OCI-LY1 (cell line): ENCODE measurements at regions not wholly inside any gene's neighbourhood (a gene's known extent, or its start where the extent isn't known, plus 50 kb on each side); places are given as distances from the start of the nearest gene placed in this dataset.
"Not testable (repeated sequence)": the region's sequence is repeated elsewhere in the genome, so short reads cannot be mapped to it uniquely, and the experiment has no call there.

ENCODE experiments used
- H2AFZ ChIP-seq: fragments of 200-600 bp; sonication (generic), shearing (Covaris generic); 2 replicates; pipeline ENCODE4 v1.6.0; 2014; ENCODE audit warnings: antibody characterized with exemption, mild to moderate bottlenecking, low read length
- H3F3A ChIP-seq: fragments of 200-600 bp; sonication (generic), shearing (Covaris generic); 2 replicates; pipeline ENCODE4 v1.6.0; 2014; ENCODE audit warnings: mild to moderate bottlenecking, antibody characterized with exemption, low read length, moderate library complexity; ENCODE audit not compliant: insufficient read depth
- H3K27ac ChIP-seq: fragments of 200-600 bp; sonication (generic); 2 replicates; pipeline ENCODE4 v1.5.1; 2014; ENCODE audit warnings: low read length, mixed run types, mild to moderate bottlenecking, low read depth; ENCODE audit not compliant: poor library complexity, severe bottlenecking
- H3K27me3 ChIP-seq: fragments of 200-600 bp; sonication (generic); 2 replicates; pipeline ENCODE4 v1.6.0; 2014; ENCODE audit warnings: antibody characterized with exemption, mild to moderate bottlenecking, low read length, moderate library complexity; ENCODE audit not compliant: insufficient read depth
- H3K36me3 ChIP-seq: fragments of 200-600 bp; sonication (generic); 2 replicates; pipeline ENCODE4 v1.6.1; 2014; ENCODE audit warnings: mild to moderate bottlenecking, antibody characterized with exemption, low read length, moderate library complexity, mixed read lengths; ENCODE audit not compliant: insufficient read depth
- H3K4me1 ChIP-seq: fragments of 200-600 bp; sonication (generic); 2 replicates; pipeline ENCODE4 v1.5.1; 2014; ENCODE audit warnings: mild to moderate bottlenecking, low read length, moderate library complexity; ENCODE audit not compliant: insufficient read depth, severe bottlenecking
- H3K4me2 ChIP-seq: fragments of 200-600 bp; sonication (generic), shearing (Covaris generic); 2 replicates; pipeline ENCODE4 v1.6.1; 2014; ENCODE audit warnings: low read length
- H3K4me3 ChIP-seq: fragments of 200-600 bp; sonication (generic); 2 replicates; pipeline ENCODE4 v1.5.1; 2014; ENCODE audit warnings: low read length, low read depth, mild to moderate bottlenecking, mixed read lengths; ENCODE audit not compliant: poor library complexity, severe bottlenecking
- H3K79me2 ChIP-seq: fragments of 200-600 bp; shearing (Covaris generic); 2 replicates; pipeline ENCODE4 v1.6.1; 2016; ENCODE audit warnings: mixed run types, low read length, mixed read lengths; ENCODE audit not compliant: insufficient read depth
- H3K9ac ChIP-seq: fragments of 200-600 bp; sonication (generic), shearing (Covaris generic); 2 replicates; pipeline ENCODE4 v1.6.1; 2014; ENCODE audit warnings: mild to moderate bottlenecking, low read length, mixed read lengths
- H3K9me2 ChIP-seq: fragments of 200-600 bp; sonication (generic), shearing (Covaris generic); 2 replicates; pipeline ENCODE4 v1.6.1; 2014; ENCODE audit warnings: low read depth, mild to moderate bottlenecking, low read length, mixed read lengths
- H3K9me3 ChIP-seq: fragments of 200-600 bp; shearing (Covaris generic); 2 replicates; pipeline ENCODE4 v1.6.1; 2014; ENCODE audit warnings: low read length, mixed read lengths
- H4K20me1 ChIP-seq: fragments of 200-600 bp; sonication (generic), shearing (Covaris generic); 2 replicates; pipeline ENCODE4 v1.6.0; 2016; ENCODE audit warnings: mild to moderate bottlenecking, low read length; ENCODE audit not compliant: insufficient read depth
- EZH2 ChIP-seq: fragments of 200-600 bp; sonication (generic), shearing (Covaris generic); IDR thresholded peaks from 2 replicates; pipeline ENCODE4 v1.8.0; 2017; ENCODE audit warnings: borderline replicate concordance, mixed run types, mild to moderate bottlenecking, antibody characterized with exemption, low read length, moderate library complexity, mixed read lengths
- TF ChIP-seq, protein P1 (sequence below): fragments of 200-600 bp; sonication (generic), shearing (Covaris generic); IDR thresholded peaks from 2 replicates; pipeline ENCODE4 v1.5.1; 2017; ENCODE audit warnings: mild to moderate bottlenecking, antibody characterized with exemption, low read length, moderate library complexity, mixed read lengths

GRCh38 chr4:110400086-110400485 is 75.9 kb upstream of the ENPEP start:
- Histone ChIP-seq H3K4me2 (no peak overlapping the region), H3K27ac (no peak overlapping the region), H3K9me3 (no peaks in the 10 kb centered on the region), H3K4me3 (no peak overlapping the region), H3K79me2 (no peaks in the 10 kb centered on the region), H3F3A (no peaks in the 10 kb centered on the region), H3K36me3 (no peaks in the 10 kb centered on the region), H3K4me1 (no peaks in the 10 kb centered on the region), H2AFZ (no peak overlapping the region), H4K20me1 (no peaks in the 10 kb centered on the region), H3K27me3 (no peaks in the 10 kb centered on the region), H3K9me2 (no peaks in the 10 kb centered on the region), H3K9ac (no peak overlapping the region)
- no peak for TF ChIP-seq EZH2
- TF ChIP-seq, protein P1, sequence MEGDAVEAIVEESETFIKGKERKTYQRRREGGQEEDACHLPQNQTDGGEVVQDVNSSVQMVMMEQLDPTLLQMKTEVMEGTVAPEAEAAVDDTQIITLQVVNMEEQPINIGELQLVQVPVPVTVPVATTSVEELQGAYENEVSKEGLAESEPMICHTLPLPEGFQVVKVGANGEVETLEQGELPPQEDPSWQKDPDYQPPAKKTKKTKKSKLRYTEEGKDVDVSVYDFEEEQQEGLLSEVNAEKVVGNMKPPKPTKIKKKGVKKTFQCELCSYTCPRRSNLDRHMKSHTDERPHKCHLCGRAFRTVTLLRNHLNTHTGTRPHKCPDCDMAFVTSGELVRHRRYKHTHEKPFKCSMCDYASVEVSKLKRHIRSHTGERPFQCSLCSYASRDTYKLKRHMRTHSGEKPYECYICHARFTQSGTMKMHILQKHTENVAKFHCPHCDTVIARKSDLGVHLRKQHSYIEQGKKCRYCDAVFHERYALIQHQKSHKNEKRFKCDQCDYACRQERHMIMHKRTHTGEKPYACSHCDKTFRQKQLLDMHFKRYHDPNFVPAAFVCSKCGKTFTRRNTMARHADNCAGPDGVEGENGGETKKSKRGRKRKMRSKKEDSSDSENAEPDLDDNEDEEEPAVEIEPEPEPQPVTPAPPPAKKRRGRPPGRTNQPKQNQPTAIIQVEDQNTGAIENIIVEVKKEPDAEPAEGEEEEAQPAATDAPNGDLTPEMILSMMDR: no peak

- H3K27me3 ChIP-seq, H3K9me3 ChIP-seq, H2AFZ ChIP-seq, H3K36me3 ChIP-seq, H3F3A ChIP-seq, H3K79me2 ChIP-seq, H3K27ac ChIP-seq, H3K4me3 ChIP-seq, H4K20me1 ChIP-seq, H3K9ac ChIP-seq, H3K9me2 ChIP-seq, H3K4me1 ChIP-seq, H3K4me2 ChIP-seq: not testable (repeated sequence)
Observed at GRCh38 chr4:110399046-110399445, 76.9 kb upstream of the ENPEP start.

DNA sequence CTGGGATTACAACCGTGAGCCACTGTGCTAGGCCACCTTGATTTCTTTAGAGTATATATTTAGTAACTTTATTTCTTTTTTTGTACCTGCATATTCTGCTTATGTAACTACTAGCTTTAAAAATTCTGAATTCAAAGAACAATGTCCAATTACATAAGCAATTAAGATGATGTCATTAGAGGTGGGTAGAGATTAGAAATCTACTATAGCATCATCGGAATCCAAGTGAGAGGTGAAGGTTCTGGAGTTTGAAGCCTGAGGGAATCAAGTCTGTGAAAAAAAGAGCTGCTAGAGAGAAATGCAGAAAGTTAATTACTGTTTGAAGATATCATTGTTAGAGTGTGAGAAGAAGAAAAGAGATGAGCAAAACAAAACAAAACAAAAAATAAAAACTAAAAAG is 79.0 kb upstream of the ENPEP start:
- Histone ChIP-seq H3K9ac (no peak overlapping the region), H3K4me1 (no peaks in the 10 kb centered on the region), H4K20me1 (no peaks in the 10 kb centered on the region), H3K79me2 (no peaks in the 10 kb centered on the region), H3K4me2 (no peak overlapping the region), H2AFZ (no peak overlapping the region), H3K27ac (no peak overlapping the region), H3K4me3 (no peak overlapping the region), H3K27me3 (no peaks in the 10 kb centered on the region), H3K9me2 (no peaks in the 10 kb centered on the region), H3K36me3 (no peaks in the 10 kb centered on the region), H3F3A (no peaks in the 10 kb centered on the region), H3K9me3 (no peaks in the 10 kb centered on the region)
- TF ChIP-seq, protein P1: no peak
- TF ChIP-seq EZH2: no peak

DNA sequence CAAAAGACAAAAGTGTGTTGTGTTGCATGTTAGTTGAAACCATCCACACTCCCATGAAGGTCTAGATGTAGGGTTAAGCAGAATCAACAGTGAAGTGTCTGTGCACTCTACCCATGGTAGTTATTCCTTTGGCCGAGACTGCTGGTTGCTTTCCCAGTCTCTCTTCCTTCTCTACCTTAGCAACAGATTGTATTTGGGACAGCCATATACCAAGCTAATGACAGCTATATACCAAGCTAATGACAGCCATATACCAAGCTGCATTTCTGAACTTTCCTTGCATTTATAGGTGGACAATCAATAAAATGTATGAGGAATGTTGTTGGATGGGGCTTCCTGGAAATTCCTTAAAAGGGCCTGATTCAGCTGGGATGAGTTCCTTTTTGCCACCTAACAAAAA is 80.5 kb upstream of the ENPEP start:
- no peak overlapping the region for H2AFZ ChIP-seq
- H3K9ac ChIP-seq: no peak overlapping the region
- H3K4me1 ChIP-seq: no peaks in the 10 kb centered on the region
- no peaks in the 10 kb centered on the region for H3K9me3 ChIP-seq
- no peak overlapping the region for H3K27ac ChIP-seq
- H3K27me3 ChIP-seq: no peaks in the 10 kb centered on the region
- no peaks in the 10 kb centered on the region for H3K36me3 ChIP-seq
- no peak overlapping the region for H3K4me2 ChIP-seq
- no peaks in the 10 kb centered on the region for H3K79me2 ChIP-seq
- H4K20me1 ChIP-seq: no peaks in the 10 kb centered on the region
- H3K4me3 ChIP-seq: no peak overlapping the region
- no peaks in the 10 kb centered on the region for H3F3A ChIP-seq
- no peak for TF ChIP-seq EZH2
- TF ChIP-seq, protein P1: no peak
- H3K9me2 ChIP-seq: no peaks in the 10 kb centered on the region
